ENCODE measurements at regions not wholly inside any gene's neighbourhood (a gene's known extent, or its start where the extent isn't known, plus 50 kb on each side); places are given as distances from the start of the nearest gene placed in this dataset.

DNA sequence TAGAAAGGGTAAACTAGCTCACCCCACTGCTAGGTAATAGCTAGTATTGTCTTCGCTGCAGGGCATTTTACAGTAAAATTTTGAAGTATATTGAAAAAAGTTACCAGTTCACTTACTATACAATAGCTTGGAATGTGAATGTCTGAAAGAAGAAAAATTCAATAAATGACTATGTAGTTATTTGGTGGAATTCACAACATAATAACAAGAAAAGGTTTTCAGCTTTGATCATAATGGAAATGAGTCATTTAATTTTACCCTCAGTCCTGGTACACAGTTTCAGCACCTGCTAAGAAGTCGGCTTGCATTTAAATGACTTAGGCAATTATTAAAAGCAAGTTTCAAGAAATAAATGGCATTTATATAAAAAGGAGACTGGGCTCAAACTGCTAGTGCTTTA is 90.4 kb downstream of the NUP35 start:
- TF ChIP-seq, protein P1, sequence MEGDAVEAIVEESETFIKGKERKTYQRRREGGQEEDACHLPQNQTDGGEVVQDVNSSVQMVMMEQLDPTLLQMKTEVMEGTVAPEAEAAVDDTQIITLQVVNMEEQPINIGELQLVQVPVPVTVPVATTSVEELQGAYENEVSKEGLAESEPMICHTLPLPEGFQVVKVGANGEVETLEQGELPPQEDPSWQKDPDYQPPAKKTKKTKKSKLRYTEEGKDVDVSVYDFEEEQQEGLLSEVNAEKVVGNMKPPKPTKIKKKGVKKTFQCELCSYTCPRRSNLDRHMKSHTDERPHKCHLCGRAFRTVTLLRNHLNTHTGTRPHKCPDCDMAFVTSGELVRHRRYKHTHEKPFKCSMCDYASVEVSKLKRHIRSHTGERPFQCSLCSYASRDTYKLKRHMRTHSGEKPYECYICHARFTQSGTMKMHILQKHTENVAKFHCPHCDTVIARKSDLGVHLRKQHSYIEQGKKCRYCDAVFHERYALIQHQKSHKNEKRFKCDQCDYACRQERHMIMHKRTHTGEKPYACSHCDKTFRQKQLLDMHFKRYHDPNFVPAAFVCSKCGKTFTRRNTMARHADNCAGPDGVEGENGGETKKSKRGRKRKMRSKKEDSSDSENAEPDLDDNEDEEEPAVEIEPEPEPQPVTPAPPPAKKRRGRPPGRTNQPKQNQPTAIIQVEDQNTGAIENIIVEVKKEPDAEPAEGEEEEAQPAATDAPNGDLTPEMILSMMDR (IDR thresholded peaks at IDR 0.05; ENCODE audit: poor library complexity, severe bottlenecking) = no peak
- Histone ChIP-seq H3K4me3 (ENCODE audit: severe bottlenecking) (no peak overlapping the region), H3K9me3 (ENCODE audit: severe bottlenecking) (no peaks in the 10 kb centered on the region), H3K27ac (ENCODE audit: poor library complexity, severe bottlenecking) (no peak overlapping the region), H3K27me3 (ENCODE audit: insufficient read depth, poor library complexity, severe bottlenecking) (no peaks in the 10 kb centered on the region), H3K4me1 (ENCODE audit: insufficient read depth, poor library complexity, severe bottlenecking) (no peaks in the 10 kb centered on the region), H3K36me3 (ENCODE audit: low read depth) (peaks cover 5% of the 10 kb centered on the region; the same call in 1 of the 2 replicates)
- DNase-seq (ENCODE audit: low spot score) = no peak
- ATAC-seq (ENCODE audit: low read depth) = no peak

DNA sequence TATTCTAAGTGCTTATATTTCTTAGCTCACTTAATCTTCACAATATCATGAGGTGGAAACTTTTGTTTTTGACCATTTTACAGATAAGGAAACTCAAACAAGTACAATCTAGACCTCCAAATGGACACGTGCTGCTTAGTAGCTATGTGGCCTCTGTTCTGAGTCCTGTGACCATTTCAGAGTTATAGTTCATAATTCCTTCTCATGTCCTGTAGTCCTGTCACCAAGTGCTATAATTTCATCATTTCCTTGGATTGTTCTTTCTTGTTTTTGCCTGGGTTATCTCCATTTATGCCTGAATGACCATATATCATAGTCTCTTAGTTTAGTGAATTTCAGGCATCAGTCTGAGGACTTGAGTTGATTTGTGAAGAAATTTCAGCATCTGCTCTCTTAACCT is 91.7 kb downstream of the NUP35 start:
- no peaks in the 10 kb centered on the region for H3K27me3 ChIP-seq (ENCODE audit: insufficient read depth, poor library complexity, severe bottlenecking)
- ATAC-seq (ENCODE audit: low read depth) (no peak), DNase-seq (ENCODE audit: low spot score) (no peak)
- TF ChIP-seq, protein P1 (IDR thresholded peaks at IDR 0.05; ENCODE audit: poor library complexity, severe bottlenecking) = no peak
- peaks cover 5% of the 10 kb centered on the region; the same call in 1 of the 2 replicates for H3K36me3 ChIP-seq (ENCODE audit: low read depth)
- no peak overlapping the region for H3K4me3 ChIP-seq (ENCODE audit: severe bottlenecking)
- no peak overlapping the region for H3K27ac ChIP-seq (ENCODE audit: poor library complexity, severe bottlenecking)
- H3K9me3 ChIP-seq (ENCODE audit: severe bottlenecking) = no peaks in the 10 kb centered on the region
- no peaks in the 10 kb centered on the region for H3K4me1 ChIP-seq (ENCODE audit: insufficient read depth, poor library complexity, severe bottlenecking)

DNA sequence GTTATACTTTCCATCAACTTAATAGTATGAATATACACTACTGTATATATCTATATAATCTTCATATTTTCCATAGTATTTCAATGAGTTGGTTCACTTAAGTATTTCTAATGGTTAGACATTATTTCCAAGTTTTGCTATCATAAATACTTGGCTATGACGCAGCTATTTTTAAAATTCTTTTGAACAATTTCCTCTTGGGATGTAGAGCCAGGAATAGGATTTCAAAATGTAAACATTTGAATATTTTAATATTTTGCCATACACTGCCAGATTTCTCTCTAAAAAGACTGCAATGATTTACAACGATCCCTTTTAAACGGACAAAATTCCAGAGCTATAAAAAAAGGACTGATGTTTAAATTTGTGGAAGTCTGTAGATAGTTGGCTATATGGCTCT is 95.6 kb downstream of the NUP35 start:
- Histone ChIP-seq H3K27me3 (ENCODE audit: insufficient read depth, poor library complexity, severe bottlenecking) (no peaks in the 10 kb centered on the region), H3K4me1 (ENCODE audit: insufficient read depth, poor library complexity, severe bottlenecking) (no peaks in the 10 kb centered on the region), H3K9me3 (ENCODE audit: severe bottlenecking) (no peaks in the 10 kb centered on the region), H3K36me3 (ENCODE audit: low read depth) (peaks cover 5% of the 10 kb centered on the region; the same call in 1 of the 2 replicates), H3K4me3 (ENCODE audit: severe bottlenecking) (no peak overlapping the region), H3K27ac (ENCODE audit: poor library complexity, severe bottlenecking) (no peak overlapping the region)
- ATAC-seq (ENCODE audit: low read depth) = no peak
- TF ChIP-seq, protein P1 (IDR thresholded peaks at IDR 0.05; ENCODE audit: poor library complexity, severe bottlenecking) = no peak
- no peak for DNase-seq (ENCODE audit: low spot score)

DNA sequence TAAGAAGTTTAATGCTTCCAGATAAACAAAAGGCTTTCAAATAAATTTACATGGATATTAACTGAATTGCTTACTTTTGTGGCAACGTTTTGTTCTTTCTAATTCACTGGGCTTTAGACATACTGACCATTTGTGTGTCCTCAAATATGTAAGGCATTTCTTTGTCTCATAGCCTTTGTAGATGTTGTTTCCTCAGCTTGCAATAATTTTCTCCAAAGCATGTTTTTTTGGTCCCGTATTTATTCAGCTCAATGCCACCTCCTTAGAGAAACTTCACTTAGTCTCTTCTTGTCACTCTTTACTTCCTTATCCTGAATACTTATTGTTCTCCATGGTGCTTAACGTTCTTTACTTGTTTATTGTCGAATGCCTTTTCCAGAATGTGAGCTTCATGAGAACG is 98.5 kb downstream of the NUP35 start:
- Histone ChIP-seq H3K9me3 (ENCODE audit: severe bottlenecking) (no peaks in the 10 kb centered on the region), H3K27me3 (ENCODE audit: insufficient read depth, poor library complexity, severe bottlenecking) (no peaks in the 10 kb centered on the region), H3K36me3 (ENCODE audit: low read depth) (peaks cover 5% of the 10 kb centered on the region; the same call in 1 of the 2 replicates), H3K4me1 (ENCODE audit: insufficient read depth, poor library complexity, severe bottlenecking) (no peaks in the 10 kb centered on the region), H3K4me3 (ENCODE audit: severe bottlenecking) (no peak overlapping the region), H3K27ac (ENCODE audit: poor library complexity, severe bottlenecking) (no peak overlapping the region)
- DNase-seq (ENCODE audit: low spot score) = no peak
- TF ChIP-seq, protein P1 (IDR thresholded peaks at IDR 0.05; ENCODE audit: poor library complexity, severe bottlenecking) = no peak
- ATAC-seq (ENCODE audit: low read depth) = no peak

DNA sequence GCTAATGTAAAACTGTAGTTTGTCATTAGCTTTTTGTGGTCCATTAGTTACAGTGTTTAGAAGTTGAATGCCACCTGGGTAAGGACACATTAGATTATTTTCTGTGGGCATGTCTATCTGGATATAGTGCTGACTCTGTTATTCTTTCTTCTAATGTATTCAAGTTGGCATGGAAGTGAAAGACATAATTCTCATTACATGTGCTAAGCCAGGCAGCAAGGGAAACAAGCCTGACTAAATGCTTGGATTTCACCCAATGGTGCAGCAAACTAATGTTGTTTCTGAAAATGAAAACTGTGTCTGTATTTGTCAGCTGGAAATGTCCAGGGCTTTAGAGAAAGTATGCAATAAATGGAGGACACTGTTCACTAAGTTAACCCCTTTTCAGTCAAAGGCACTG is 100.7 kb downstream of the NUP35 start:
- no peaks in the 10 kb centered on the region for H3K27me3 ChIP-seq (ENCODE audit: insufficient read depth, poor library complexity, severe bottlenecking)
- ATAC-seq (ENCODE audit: low read depth) = no peak
- H3K36me3 ChIP-seq (ENCODE audit: low read depth) = no peaks in the 10 kb centered on the region
- no peaks in the 10 kb centered on the region for H3K9me3 ChIP-seq (ENCODE audit: severe bottlenecking)
- H3K4me1 ChIP-seq (ENCODE audit: insufficient read depth, poor library complexity, severe bottlenecking) = no peaks in the 10 kb centered on the region
- H3K27ac ChIP-seq (ENCODE audit: poor library complexity, severe bottlenecking) = no peak overlapping the region
- DNase-seq (ENCODE audit: low spot score) = no peak
- TF ChIP-seq, protein P1 (IDR thresholded peaks at IDR 0.05; ENCODE audit: poor library complexity, severe bottlenecking) = no peak
- H3K4me3 ChIP-seq (ENCODE audit: severe bottlenecking) = no peak overlapping the region
